HAP-1 (cell line): ENCODE measurements at regions not wholly inside any gene's neighbourhood (a gene's known extent, or its start where the extent isn't known, plus 50 kb on each side); places are given as distances from the start of the nearest gene placed in this dataset.
"Not testable (repeated sequence)": the region's sequence is repeated elsewhere in the genome, so short reads cannot be mapped to it uniquely, and the experiment has no call there.

Source experiments
- DNase-seq, 2 experiments: peaks; one replicate each; pipeline ENCODE4 v3.0.0-alpha.2; 2016 to 2020; ENCODE audit warnings: low spot score in 2 of 2
- H3K27me3 ChIP-seq: fragments of 250-450 bp; sonication (Bioruptor Pico); 2 replicates; pipeline ENCODE4 v1.5.1; 2020; ENCODE audit warnings: low read depth, mild to moderate bottlenecking, moderate library complexity
- H3K36me3 ChIP-seq: fragments of 250-450 bp; sonication (Bioruptor Pico); replicated peaks from 2 replicates; pipeline ENCODE4 v1.5.1; 2020; ENCODE audit warnings: mild to moderate bottlenecking
- H3K4me1 ChIP-seq: fragments of 250-450 bp; sonication (Bioruptor Pico); 2 replicates; pipeline ENCODE4 v1.5.1; 2020; ENCODE audit warnings: mild to moderate bottlenecking
- H3K4me3 ChIP-seq: fragments of 250-450 bp; sonication (Bioruptor Pico); 2 replicates; pipeline ENCODE4 v1.5.1; 2020; ENCODE audit warnings: mild to moderate bottlenecking, moderate library complexity
- H3K9me3 ChIP-seq: fragments of 250-450 bp; sonication (Bioruptor Pico); 2 replicates; pipeline ENCODE4 v1.5.1; 2020; ENCODE audit warnings: mild to moderate bottlenecking, moderate library complexity
- in situ Hi-C: fragments of 300-500 bp; cut with MboI; formaldehyde crosslinking; loops from 3 replicates; pipeline ENCODE4 v1.14.3; 2020; ENCODE audit warnings: low sequenced_read_pairs, inconsistent platforms, mixed read lengths

DNA sequence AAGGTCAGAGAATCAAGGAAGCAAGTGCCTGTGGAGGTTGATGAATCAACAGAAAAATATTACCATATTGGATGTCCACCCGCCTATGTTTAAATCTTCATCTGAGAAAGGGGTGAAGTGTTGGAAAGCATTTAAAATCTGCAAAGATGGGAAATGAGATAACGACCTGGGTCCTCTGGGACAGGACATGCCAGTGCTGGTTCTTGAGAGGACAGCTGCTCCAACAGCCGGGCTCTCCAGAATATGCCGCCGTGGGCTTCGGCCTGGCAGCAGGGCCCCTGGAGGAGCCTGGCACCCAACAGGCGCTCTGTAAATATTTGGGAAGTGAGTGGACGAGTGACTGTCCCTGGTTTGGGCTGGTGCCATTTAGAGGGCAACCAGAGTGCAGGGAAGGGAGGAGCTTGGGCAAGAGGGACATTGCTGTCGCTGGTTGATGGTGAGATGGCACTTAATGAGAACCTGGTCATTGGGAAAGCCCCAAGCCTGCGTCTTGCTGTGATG is 129.9 kb downstream of the KCNA5 start:
- Histone ChIP-seq H3K4me3 (no peak overlapping the region), H3K36me3 (no peaks in the 10 kb centered on the region), H3K9me3 (no peaks in the 10 kb centered on the region), H3K27me3 (no peaks in the 10 kb centered on the region), H3K4me1 (no peaks in the 10 kb centered on the region)
- in situ Hi-C loops, result no loop called here
- no peak for DNase-seq

DNA sequence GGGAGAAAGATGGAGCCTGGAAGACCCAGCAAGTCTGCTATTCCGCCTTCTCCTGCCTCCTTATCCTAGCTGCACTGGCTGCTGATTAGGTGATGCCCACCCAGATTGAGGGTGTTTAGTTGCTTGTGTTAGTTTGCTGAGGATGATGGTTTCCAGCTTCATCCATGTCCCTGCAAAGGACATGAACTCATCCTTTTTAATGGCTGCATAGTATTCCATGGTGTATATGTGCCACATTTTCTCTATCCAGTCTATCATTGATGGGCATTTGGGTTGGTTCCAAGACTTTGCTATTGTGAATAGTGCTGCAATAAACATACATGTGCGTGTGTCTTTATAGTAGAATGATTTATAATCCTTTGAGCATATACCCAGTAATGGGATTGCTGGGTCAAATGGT is 131.7 kb downstream of the KCNA5 start:
- DNase-seq, H3K4me3 ChIP-seq, in situ Hi-C loops, H3K27me3 ChIP-seq, H3K9me3 ChIP-seq, H3K4me1 ChIP-seq, H3K36me3 ChIP-seq: not testable (repeated sequence)

DNA sequence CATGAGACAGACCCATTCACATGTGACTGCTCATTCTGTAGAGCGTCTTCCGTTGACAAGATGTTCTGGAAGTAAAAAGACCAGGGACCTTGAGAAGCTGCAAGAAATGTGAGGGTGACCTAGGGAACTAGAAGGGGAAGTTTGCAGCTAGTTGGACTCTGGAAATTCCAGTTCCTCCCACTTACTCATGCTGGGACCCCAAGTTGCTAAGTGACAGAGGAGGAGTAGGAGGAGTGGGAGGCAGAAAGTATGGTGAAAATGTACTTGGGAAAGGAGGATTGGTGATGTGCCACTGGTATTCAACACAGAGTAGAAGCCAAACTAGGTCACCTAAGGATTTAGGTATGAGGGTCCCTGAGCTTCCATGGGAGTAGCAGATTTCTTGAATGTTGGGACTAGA is 132.4 kb downstream of the KCNA5 start:
- H3K36me3 ChIP-seq, result no peaks in the 10 kb centered on the region
- H3K4me1 ChIP-seq, result no peaks in the 10 kb centered on the region
- DNase-seq, result no peak
- H3K27me3 ChIP-seq, result no peaks in the 10 kb centered on the region
- no peak overlapping the region for H3K4me3 ChIP-seq
- in situ Hi-C loops, result no loop called here
- H3K9me3 ChIP-seq, result no peaks in the 10 kb centered on the region

DNA sequence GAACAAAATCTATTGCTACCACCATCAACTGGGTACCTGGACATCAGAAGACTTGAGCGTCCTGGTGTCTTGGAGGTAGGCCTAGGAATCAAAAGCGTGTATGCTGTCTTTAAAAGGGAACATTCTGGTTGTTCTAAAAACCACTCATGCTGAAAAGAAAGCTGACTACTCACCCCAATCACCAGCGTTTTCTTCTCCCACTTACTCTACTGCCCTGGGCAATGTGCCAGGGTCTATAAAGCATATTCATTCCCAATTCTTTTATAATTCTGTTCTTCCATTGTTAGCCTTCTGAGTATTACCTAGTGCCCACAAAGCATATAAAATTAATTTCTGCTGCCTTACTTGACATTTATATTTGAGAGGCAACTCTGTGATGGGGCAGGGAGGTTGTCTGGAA is 133.4 kb downstream of the KCNA5 start:
- H3K27me3 ChIP-seq, result no peaks in the 10 kb centered on the region
- no peaks in the 10 kb centered on the region for H3K4me1 ChIP-seq
- DNase-seq, result no peak
- no peaks in the 10 kb centered on the region for H3K36me3 ChIP-seq
- H3K9me3 ChIP-seq, result no peaks in the 10 kb centered on the region
- in situ Hi-C loops, result no loop called here
- H3K4me3 ChIP-seq, result no peak overlapping the region

DNA sequence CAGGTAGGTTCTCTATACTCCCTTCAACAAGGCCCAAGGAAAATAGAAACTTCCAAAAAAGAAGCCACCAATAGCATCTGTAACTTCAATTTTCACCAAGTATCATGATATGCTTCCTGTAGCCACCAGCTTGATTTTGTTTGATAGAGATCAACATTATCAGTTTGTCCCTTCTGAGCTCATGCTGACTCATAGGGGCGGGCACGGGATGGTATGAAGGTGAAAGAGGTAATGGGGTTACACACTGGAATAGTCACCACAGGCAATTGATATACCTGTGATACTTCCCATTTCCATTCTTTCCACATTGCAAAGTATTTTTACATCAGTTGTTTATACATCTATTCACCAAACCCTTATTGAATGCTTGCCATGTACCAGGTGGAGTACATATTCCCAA is 134.1 kb downstream of the KCNA5 start:
- Histone ChIP-seq H3K9me3 (no peaks in the 10 kb centered on the region), H3K4me3 (no peak overlapping the region), H3K36me3 (no peaks in the 10 kb centered on the region), H3K27me3 (no peaks in the 10 kb centered on the region), H3K4me1 (no peaks in the 10 kb centered on the region)
- DNase-seq, result no peak
- in situ Hi-C loops, result no loop called here

DNA sequence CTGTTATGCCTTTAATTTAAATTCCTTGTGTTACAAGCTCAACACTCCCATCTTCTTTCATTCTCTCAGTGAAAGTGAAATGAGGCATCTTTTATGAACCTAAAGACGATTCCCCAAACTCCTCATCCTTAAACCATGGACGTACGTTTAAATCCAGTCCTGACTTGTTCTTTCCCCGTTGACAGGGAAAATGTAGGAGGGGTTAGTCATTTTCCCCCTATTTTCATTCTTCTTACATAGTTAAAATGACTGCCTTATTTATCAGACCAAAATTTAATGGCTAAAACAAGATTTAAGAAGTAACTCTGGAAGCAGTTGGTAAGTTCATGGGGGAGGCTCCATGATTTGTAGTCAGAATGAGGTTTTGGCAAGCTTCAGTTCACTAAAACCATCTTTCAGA is 134.9 kb downstream of the KCNA5 start:
- no peak overlapping the region for H3K4me3 ChIP-seq
- H3K36me3 ChIP-seq, result no peaks in the 10 kb centered on the region
- in situ Hi-C loops, result no loop called here
- DNase-seq, result no peak
- no peaks in the 10 kb centered on the region for H3K27me3 ChIP-seq
- H3K9me3 ChIP-seq, result no peaks in the 10 kb centered on the region
- no peaks in the 10 kb centered on the region for H3K4me1 ChIP-seq

DNA sequence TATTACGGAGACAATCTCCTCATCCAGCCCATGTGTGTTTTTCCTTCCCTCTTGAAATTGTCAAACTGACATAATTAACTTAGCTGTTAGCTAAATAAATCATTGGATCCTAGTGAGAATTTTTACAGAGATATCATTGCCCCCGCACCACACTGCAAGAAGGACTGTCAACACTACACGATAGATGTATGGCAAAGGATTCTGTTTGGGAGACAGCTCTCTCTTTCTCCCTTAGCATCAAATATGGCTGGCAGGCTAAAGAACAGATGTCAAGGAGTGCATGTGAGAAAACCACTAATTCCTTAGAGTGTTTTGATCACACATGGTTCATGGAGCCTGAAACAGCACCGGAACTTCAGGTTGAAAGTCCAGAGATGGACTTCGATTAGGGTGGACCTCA is 136.8 kb downstream of the KCNA5 start:
- no peaks in the 10 kb centered on the region for H3K36me3 ChIP-seq
- in situ Hi-C loops, result no loop called here
- no peaks in the 10 kb centered on the region for H3K9me3 ChIP-seq
- H3K4me3 ChIP-seq, result no peak overlapping the region
- H3K4me1 ChIP-seq, result no peaks in the 10 kb centered on the region
- no peaks in the 10 kb centered on the region for H3K27me3 ChIP-seq
- no peak for DNase-seq

DNA sequence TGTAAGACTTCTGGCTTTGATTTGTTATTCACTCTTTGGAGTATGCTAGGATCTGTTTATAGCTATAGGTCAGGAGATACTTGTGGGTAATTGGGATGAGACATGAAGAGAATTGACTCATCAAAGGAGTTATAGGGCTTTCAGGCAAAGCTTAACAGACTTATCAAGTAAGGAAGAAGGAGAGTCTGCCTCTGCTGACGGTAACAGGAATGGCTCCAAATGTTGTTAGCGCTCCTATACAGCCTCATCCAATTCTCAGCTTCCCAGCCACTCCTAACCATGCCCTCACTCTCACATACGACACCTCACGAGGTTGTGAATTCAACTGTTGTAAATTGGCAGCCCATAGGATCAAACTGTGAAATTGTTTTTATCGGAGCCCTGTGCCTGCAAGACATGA is 140.5 kb downstream of the KCNA5 start:
- Histone ChIP-seq H3K4me3 (no peak overlapping the region), H3K9me3 (no peaks in the 10 kb centered on the region), H3K4me1 (no peaks in the 10 kb centered on the region), H3K27me3 (no peaks in the 10 kb centered on the region), H3K36me3 (no peaks in the 10 kb centered on the region)
- DNase-seq, result no peak
- in situ Hi-C loops, result no loop called here

DNA sequence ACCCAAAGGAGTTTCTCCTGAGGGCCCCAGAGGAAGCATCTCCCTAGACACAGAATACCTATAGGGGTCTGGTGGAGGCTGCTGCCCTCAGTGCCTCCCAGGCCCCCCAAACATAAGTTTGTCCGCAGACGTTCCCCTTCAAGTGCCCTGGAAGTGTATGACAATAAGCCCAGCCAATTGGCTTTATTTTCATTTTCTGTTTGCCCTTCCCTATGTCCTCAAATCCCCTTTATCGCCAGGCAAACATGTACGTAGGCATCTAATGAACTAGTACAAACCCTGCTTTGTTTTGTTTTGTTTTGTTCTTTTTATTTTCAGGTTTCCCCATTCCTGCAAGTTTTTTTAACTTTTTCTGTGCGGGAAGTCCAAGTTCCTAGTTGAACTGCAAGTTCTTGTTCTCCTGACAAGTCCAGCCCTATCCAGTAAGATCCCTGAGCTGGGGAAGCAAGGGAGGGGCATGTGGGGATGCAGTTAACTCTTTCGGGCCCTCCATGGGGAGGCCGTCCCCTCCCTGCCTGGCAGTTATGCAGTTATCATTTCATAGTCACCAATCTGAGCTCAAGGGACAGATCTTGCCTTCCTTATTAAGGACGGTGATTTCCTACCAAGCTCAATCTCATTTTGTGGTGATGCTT is 141.9 kb downstream of the KCNA5 start:
- no peaks in the 10 kb centered on the region for H3K36me3 ChIP-seq
- in situ Hi-C loops, result no loop called here
- no peaks in the 10 kb centered on the region for H3K9me3 ChIP-seq
- no peak for DNase-seq
- H3K4me1 ChIP-seq, result no peaks in the 10 kb centered on the region
- H3K4me3 ChIP-seq, result no peak overlapping the region
- no peaks in the 10 kb centered on the region for H3K27me3 ChIP-seq

DNA sequence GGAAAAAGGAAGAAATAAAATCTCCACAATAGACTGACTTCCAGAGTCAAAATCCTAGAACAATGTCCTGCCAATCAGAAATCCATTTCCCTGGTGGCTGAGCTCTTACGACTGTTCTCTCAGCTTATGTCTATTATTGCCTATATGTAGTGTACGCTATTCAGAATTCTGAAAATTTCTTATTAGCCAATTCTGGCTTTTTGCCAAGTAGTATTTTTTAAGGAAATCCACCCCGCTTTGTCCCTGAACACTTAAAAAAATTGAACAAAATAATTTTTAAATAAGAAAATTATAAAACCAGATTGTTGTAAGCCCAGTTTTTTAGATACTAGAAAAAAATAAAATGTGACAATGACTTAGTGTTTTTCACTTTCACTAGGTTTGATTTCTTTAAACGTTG is 143.0 kb downstream of the KCNA5 start:
- H3K27me3 ChIP-seq, result no peaks in the 10 kb centered on the region
- no peaks in the 10 kb centered on the region for H3K4me1 ChIP-seq
- no peak overlapping the region for H3K4me3 ChIP-seq
- no peaks in the 10 kb centered on the region for H3K9me3 ChIP-seq
- H3K36me3 ChIP-seq, result no peaks in the 10 kb centered on the region
- DNase-seq, result no peak
- in situ Hi-C loops, result no loop called here

DNA sequence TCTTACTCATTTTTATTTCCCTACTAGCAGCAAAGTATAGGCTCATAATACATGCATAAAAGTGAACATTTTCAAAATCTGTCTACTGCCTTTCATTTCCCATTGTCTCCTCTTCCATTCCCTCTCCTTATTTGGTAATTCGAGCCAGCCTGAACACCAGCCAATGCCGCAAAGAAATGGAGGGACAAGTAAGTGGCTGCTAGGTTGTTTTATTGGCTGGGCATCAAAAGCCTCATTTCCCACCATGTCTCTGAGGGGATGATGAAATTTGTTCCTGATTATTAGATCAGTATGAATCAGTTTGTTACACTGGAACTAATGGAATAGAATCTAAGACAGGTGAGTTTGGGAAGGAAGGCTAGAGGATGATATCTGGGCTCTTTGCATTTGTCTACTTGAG is 143.5 kb downstream of the KCNA5 start:
- no peaks in the 10 kb centered on the region for H3K9me3 ChIP-seq
- H3K4me1 ChIP-seq, result no peaks in the 10 kb centered on the region
- no peak for DNase-seq
- no peak overlapping the region for H3K4me3 ChIP-seq
- no peaks in the 10 kb centered on the region for H3K27me3 ChIP-seq
- in situ Hi-C loops, result no loop called here
- H3K36me3 ChIP-seq, result no peaks in the 10 kb centered on the region

DNA sequence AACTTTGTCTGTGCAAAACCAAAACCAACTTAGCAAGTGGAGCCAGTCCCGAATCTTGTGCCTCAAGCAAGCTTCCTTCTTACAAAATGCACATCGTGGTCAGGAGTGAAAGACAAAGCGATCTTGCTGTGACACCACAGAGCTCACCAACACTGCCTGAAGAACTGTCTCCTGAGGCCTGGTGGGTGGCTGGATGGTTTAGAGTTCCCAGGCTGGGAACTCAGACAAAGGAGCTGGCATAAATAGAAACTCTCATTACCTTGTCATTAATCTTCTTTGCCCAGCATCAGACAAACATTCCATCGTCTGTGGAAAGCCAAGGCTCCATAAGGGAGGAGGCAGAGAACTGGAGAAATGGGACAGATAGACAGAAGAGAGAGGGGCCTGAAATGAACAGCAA is 144.8 kb downstream of the KCNA5 start:
- Histone ChIP-seq H3K9me3 (no peaks in the 10 kb centered on the region), H3K27me3 (no peaks in the 10 kb centered on the region), H3K4me3 (no peak overlapping the region), H3K36me3 (no peaks in the 10 kb centered on the region), H3K4me1 (no peaks in the 10 kb centered on the region)
- in situ Hi-C loops, result no loop called here
- DNase-seq, result no peak

DNA sequence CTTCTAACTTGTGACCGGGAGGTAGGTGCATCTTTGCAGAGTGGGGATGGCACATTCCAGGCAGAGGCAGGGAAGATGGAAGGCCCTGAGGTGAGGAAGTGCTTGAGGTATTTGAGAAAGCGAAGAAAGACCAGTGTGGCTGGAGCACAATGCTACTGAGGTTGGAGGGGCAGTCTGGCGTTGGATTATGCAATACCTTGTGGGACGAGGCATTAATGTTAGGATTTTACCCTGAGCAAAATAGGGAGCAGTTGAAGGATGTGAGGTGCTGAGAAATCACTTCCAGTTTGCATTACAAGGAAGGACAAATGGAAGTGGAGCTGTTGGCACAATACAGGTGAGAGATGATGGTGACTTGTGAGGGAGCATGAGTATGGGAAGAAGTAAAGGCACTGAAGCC is 145.5 kb downstream of the KCNA5 start:
- Histone ChIP-seq H3K27me3 (no peaks in the 10 kb centered on the region), H3K36me3 (no peaks in the 10 kb centered on the region), H3K9me3 (no peaks in the 10 kb centered on the region), H3K4me1 (no peaks in the 10 kb centered on the region), H3K4me3 (no peak overlapping the region)
- no peak for DNase-seq
- in situ Hi-C loops, result no loop called here

DNA sequence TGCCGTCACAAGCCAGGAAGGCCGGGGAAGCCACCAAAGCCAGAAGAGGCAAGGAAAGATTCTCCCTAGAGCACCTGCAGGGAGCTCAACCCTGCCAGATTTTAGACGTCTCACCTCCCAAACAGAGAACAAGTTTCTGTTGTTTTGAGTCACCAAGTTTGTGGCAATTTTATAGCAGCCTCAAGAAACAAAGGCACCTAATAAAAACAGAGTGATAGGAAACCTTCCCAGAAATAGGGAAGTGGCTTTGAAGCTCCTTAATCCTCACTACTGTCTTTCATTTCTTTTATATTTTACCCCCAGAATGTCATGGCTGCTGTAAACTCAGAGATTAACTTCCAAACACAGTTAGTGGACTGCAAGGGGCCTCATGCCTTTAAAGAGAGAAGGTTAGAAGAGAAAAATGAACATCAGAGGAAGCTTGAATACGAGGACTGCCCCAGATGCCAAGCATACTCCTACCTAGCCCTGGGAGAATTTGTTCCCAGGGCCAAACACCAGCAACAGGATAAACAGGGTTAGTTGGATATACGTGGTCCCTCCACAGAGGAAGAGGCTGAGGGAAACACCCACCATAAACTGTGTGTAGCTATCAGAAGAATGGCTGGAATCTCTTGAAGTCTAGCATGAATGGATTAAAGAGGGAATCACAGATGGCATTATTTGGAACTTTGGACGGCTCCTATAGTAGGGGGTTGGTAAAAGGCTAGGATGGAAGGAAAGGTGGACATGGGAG is 148.3 kb downstream of the KCNA5 start:
- Histone ChIP-seq H3K4me1 (no peaks in the 10 kb centered on the region), H3K9me3 (no peaks in the 10 kb centered on the region), H3K4me3 (no peak overlapping the region), H3K27me3 (no peaks in the 10 kb centered on the region), H3K36me3 (no peaks in the 10 kb centered on the region)
- in situ Hi-C loops, result no loop called here
- DNase-seq, result no peak

DNA sequence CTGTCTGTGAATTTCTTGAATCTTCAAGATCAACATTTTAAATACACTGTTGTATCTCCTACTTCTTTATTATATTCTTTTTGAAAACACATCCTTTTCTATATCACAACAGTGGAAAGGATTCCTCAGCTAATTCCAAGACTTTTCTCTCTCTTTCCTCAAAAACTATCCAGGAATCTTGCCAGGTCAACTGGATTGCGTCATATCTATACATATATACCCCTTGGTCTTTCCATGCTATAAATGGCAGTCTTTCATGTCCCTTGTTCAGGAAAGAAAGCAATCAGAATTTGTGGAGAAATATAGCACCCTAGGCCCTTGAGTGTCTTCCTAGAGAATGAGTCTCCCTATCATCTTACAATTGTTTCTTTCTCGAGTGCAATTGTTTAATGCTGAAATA is 149.0 kb downstream of the KCNA5 start:
- no peaks in the 10 kb centered on the region for H3K36me3 ChIP-seq
- H3K27me3 ChIP-seq, result no peaks in the 10 kb centered on the region
- H3K4me1 ChIP-seq, result no peaks in the 10 kb centered on the region
- in situ Hi-C loops, result no loop called here
- DNase-seq, result no peak
- H3K9me3 ChIP-seq, result no peaks in the 10 kb centered on the region
- no peak overlapping the region for H3K4me3 ChIP-seq
